ENCODE measurements at regions not wholly inside any gene's neighbourhood (a gene's known extent, or its start where the extent isn't known, plus 50 kb on each side); places are given as distances from the start of the nearest gene placed in this dataset.

GRCh38 chr10:107647462-107647861 is 483.0 kb upstream of the SORCS1 start:
- DNase-seq (ENCODE audit: low read depth in 2 of 3, low spot score in 2 of 3), result no peak

GRCh38 chr10:107631876-107632275 is 467.4 kb upstream of the SORCS1 start:
- no peak for DNase-seq (ENCODE audit: low read depth in 2 of 3, low spot score in 2 of 3)

DNA sequence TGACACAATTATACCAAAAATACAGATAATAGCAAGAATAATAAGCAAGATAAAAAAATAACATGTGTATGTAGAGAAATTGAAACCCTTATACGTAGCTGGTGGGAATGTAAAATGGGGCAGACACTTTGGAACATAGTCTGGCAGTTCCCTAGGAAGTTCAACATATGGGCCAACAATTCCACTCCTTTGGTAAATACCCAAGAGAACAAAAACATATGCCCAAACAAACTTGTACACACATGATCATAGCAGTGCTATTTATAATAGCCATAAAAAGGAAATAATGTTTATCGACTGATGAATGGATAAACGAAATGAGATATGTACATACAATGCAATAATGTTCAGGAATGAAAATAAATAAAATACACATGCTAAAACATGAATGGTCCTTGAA is 462.4 kb upstream of the SORCS1 start:
- no peak for DNase-seq (ENCODE audit: low read depth in 2 of 3, low spot score in 2 of 3)

GRCh38 chr10:107623292-107623691 is 458.8 kb upstream of the SORCS1 start:
- no peak for DNase-seq (ENCODE audit: low read depth in 2 of 3, low spot score in 2 of 3)

DNA sequence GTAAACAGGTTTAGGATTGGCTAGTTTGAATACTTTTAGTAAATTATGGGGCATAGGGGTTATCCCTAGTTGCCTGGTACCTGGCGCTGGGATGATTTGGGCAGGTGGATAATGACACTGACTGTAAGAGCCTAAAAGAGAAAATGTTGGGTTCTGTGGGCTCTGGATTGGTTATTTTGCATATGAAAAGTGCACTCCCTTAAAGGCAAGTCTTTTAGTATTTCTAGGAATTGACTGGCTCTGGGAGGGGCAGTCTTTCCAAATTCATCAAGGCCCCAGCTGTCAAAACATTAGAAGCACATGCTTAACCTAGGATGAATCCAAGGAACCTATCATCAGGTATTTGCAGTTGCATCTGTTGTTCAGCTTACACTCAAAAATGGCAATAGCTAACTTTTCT is 454.6 kb upstream of the SORCS1 start:
- no peak for DNase-seq (ENCODE audit: low read depth in 2 of 3, low spot score in 2 of 3)

DNA sequence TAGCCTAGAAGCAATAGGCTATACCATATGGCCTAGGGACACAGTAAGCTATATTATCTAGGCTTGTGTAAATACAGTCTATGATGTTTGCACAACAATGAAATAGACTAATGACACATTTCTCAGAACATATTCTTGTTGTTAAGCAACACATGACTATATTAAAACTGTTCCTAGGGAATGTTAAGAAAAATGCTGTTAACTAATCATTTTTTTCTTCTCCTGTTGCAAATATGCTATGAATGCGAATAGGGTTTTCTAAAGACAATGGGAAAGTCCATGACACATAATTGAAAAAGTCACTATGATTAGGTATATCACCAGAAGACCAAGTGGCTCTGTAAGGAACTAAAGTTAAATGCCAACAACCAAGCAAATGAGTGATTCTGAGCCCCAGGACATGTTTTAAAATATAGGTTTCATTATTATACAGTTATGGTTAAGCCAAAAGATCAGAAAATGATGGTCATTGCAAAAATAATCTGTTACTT is 454.0 kb upstream of the SORCS1 start:
- no peak for DNase-seq (ENCODE audit: low read depth in 2 of 3, low spot score in 2 of 3)

DNA sequence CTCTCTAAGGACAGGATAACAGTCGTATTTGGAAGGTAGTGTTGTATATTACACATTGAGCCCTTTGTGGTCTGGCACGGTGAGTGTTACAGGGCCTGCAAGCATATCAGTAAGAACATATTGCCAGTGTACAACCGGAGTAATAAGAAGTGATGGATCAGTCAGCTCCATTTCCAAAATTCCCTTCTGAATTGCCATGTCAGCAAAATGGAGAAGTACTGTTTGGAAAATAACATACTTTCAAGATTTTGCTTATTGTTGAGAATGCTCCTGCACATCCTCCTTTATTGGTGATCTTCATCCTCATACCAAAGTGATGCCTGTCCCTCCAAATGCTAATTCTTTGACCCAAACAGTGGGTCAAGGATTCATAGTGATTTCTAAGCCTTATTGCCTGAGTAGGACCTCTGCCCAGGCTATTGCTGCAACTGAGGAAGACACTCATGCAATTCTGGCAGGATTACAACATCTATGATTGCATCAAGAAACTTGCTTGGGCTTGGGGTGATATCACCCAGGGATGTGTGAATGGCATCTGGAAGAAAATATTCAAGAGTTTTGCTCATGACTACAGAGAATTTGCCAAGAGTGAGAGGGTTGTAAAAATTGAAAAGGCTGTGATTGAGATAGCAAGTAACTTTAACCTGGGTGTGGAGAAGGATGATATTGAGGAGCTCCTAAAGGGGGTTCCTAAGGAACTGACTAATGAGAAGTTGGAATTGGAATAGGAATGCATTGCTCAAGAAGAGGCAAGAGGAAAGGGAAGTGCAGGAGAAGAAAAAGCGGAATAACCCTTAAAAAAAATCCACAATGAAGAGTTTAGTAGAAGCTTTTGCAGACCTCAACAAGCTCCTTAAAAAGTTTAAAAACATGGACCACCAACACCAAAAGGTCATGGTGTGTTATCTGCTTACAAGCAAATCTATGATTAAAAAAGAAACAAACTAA is 452.2 kb upstream of the SORCS1 start:
- no peak for DNase-seq (ENCODE audit: low read depth in 2 of 3, low spot score in 2 of 3)

DNA sequence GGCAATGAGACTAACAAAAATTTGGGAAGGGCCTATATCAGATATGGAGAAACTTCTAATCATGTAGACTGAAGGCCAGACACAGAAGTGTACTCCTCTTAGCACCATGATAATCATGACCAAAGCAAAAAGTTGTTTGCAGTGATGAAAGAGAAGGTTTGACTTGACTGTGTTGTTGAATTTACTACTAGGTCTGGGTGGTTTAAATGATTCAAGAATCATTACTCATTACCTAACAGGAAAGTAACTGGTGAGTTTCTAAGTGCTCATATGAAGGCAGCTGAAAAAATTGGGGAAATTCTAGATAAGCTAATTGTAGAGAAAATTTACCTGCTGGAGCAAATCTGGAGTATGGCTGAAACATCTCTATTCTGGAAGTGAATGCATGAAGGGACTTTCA is 451.5 kb upstream of the SORCS1 start:
- DNase-seq (ENCODE audit: low read depth in 2 of 3, low spot score in 2 of 3), result no peak

GRCh38 chr10:107614939-107615685 is 450.6 kb upstream of the SORCS1 start:
- DNase-seq (ENCODE audit: low read depth in 2 of 3, low spot score in 2 of 3), result no peak

DNA sequence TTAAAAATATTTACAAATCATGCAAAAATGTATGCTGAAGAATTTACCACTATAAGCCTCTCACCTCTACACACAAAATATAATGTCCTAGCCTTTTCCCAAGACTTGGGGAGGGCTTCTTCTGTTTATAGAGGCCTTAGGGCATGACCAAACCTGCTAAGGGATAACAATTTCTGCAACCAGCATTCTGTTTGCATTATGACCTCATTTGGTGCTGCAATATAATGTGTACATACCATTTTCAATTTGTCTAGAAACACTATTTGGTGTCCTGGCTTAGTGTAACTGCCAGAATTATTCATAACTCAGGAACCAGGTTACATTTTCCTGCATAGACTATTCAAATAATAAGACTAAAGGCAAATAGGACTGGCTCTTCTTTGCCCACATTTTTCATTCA is 446.6 kb upstream of the SORCS1 start:
- DNase-seq (ENCODE audit: low read depth in 2 of 3, low spot score in 2 of 3), result no peak

- no peak for DNase-seq (ENCODE audit: low read depth in 2 of 3, low spot score in 2 of 3)
These were observed 424.6 kb upstream of the SORCS1 start for GRCh38 chr10:107589081-107589480.

DNA sequence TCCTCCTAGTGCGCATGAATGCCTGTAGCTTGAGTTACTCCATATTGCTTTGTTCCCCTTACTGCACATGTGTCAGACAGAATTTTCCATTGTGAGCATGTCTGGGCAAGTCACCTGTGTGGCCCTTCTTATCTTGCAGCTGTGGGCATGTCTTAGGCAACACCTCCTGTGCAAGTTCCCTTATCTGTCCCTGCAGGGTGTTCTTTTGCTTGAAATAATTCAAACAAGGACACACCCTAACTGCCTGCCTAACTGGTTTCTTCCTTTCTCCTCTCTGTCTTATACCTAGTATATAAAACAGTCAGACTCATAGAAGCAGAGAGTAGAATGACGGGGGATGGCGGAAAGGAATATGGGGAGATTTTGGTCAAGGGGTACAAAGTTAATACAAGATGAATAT is 421.1 kb upstream of the SORCS1 start:
- DNase-seq (ENCODE audit: low read depth in 2 of 3, low spot score in 2 of 3), result no peak

- DNase-seq (ENCODE audit: low read depth in 2 of 3, low spot score in 2 of 3), result no peak
These were observed 419.5 kb upstream of the SORCS1 start for GRCh38 chr10:107583974-107584373.

GRCh38 chr10:107579970-107580369 is 415.5 kb upstream of the SORCS1 start:
- no peak for DNase-seq (ENCODE audit: low read depth in 2 of 3, low spot score in 2 of 3)

GRCh38 chr10:107577221-107577620 is 412.7 kb upstream of the SORCS1 start:
- DNase-seq (ENCODE audit: low read depth in 2 of 3, low spot score in 2 of 3), result no peak

- DNase-seq (ENCODE audit: low read depth in 2 of 3, low spot score in 2 of 3), result no peak
These were observed 412.2 kb upstream of the SORCS1 start for GRCh38 chr10:107576746-107577145.

DNA sequence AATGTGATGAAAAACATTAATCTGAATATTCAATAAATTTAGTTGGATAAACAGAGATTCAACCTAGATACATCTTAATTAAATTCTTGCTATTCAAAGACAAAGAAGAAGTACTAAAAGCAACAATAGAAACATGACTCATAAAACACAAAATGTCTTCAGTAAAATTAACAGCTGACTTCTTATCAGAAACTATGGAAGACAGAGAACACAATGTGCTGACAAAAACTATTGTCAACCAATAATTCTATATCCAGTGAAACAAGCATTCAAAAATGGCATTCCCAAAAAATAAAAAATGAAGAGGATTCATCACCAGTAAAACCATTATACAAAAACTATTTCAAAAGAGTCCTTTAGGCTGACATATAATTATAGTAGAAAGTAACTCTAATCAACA is 400.5 kb upstream of the SORCS1 start:
- no peak for DNase-seq (ENCODE audit: low read depth in 2 of 3, low spot score in 2 of 3)

DNA sequence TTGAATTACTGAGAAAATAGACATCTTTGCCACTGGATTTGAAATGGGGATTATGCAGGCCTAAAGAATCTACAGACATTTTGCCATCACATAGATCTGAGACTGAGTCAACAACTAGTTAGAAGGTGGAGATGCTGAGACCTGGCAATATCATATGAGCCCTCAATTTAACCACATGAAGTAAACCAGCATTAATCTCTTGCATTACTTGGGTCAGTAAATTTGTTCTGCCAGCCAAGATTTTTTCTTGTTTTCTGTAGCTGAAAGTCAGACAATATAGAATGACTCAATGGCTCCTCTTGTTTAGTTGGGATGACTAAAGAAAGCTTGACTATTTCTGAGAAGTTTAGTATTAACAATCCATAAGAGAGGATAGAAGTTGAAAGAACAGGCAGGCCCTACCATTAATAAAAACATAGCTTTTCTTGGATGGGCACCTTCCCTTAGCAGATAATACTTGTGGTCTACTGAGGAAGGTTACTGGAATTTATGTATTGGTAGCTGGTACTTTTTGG is 396.7 kb upstream of the SORCS1 start:
- no peak for DNase-seq (ENCODE audit: low read depth in 2 of 3, low spot score in 2 of 3)

DNA sequence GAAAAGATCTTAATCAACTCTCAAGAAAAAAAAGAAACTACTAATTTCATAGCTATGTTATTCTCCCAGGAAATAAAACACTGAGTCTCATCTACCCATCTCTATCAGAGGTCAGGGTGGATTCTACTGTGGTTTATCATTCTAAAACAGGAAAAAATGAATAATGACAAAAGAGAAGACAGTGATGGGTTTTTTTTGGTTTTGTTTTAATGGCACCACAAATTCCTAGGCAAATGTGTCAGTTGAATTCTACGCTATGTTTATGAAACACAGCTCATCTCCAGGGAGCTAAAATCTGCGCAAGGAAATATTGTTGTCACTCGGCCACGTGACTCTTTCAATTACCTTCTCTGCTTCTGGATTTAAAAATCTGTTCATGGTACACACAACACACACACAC is 393.4 kb upstream of the SORCS1 start:
- DNase-seq (ENCODE audit: low read depth in 2 of 3, low spot score in 2 of 3), result no peak

GRCh38 chr10:107554333-107554732 is 389.8 kb upstream of the SORCS1 start:
- DNase-seq (ENCODE audit: low read depth in 2 of 3, low spot score in 2 of 3), result no peak

- DNase-seq (ENCODE audit: low read depth in 2 of 3, low spot score in 2 of 3), result no peak
These were observed 389.0 kb upstream of the SORCS1 start for GRCh38 chr10:107553470-107553869.

DNA sequence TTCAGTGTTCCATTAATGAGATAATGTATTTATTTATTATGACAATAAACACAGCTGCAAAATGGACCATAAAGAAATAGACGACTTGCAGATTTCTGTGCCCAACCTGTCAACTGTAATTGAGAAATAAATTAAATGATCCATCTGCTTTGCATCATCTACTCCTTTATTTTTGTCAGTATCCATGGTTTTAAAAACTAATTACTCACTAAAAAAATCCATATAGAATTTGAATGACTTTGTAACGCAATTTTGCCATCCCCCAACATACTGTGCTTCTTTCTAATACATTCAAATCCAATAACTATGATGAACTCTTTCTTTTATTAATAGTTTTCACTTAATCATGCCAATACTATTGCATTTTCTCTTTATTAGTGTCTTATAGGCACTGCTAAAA is 388.5 kb upstream of the SORCS1 start:
- no peak for DNase-seq (ENCODE audit: low read depth in 2 of 3, low spot score in 2 of 3)
